Astrocyte of the spinal cord (primary cell): ENCODE measurements at regions not wholly inside any gene's neighbourhood (a gene's known extent, or its start where the extent isn't known, plus 50 kb on each side); places are given as distances from the start of the nearest gene placed in this dataset.
"Not testable (repeated sequence)": the region's sequence is repeated elsewhere in the genome, so short reads cannot be mapped to it uniquely, and the experiment has no call there.

ENCODE experiments used
- DNase-seq: peaks from one replicate; pipeline ENCODE4 v3.0.0; 2011; ENCODE audit warnings: low read depth, low spot score
- H3K4me3 ChIP-seq: 2 replicates; pipeline ENCODE4 v1.5.1; 2011; ENCODE audit warnings: low read depth, mild to moderate bottlenecking, low read length, moderate library complexity
- CTCF ChIP-seq: IDR thresholded peaks from 2 replicates; pipeline ENCODE4 v1.5.1; 2012; ENCODE audit warnings: low read depth, mild to moderate bottlenecking, low read length, inconsistent platforms
- in situ Hi-C: cut with HindIII; loops from 2 replicates; pipeline ENCODE4 v1.10.0; 2017; ENCODE audit warnings: low sequenced_read_pairs

GRCh38 chr14:86086962-86087361 is 557.0 kb downstream of the FLRT2 start:
- in situ Hi-C loops, result no loop called here
- no peak overlapping the region for H3K4me3 ChIP-seq
- no peak for DNase-seq
- TF ChIP-seq CTCF, result no peak

DNA sequence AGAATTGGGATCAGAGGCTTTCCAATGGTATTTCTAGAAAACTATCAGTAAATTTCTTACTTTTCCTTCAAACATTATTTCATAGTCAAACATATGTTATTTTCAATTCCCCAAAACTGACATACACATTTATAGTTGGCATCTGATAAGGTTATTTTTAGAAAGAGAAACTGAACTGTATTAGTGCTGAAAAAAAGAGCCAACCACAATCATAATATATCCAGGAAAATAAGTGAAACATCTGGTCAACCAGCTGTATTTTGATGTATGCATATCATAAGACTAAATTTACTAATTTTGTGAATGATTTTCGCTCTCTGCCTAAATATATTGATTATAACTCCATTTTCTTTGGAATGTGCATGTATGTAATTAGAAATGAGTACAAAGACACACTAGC is 554.2 kb downstream of the FLRT2 start:
- DNase-seq, result no peak
- H3K4me3 ChIP-seq, result no peak overlapping the region
- no peak for TF ChIP-seq CTCF
- in situ Hi-C loops, result no loop called here

DNA sequence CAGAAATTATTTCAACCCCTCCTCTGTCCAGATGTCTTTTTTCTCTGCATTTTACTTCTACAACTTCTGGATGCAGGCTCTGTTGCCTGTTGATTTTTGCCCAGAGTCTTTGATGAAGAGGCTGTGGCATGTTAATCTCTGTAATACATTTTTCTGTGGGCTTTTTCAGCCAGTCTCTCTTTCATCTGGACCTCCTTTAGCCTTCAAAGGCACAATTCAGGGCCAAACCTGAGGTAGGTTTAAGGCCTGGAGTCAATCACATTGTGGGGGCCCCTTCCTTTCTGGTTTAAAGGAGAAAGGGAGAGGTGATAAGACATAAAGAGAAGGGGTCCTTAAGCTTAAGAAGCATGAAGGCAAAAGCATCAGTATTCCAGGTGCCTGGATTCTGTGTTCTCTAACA is 553.7 kb downstream of the FLRT2 start:
- in situ Hi-C loops, result no loop called here
- no peak overlapping the region for H3K4me3 ChIP-seq
- no peak for DNase-seq
- no peak for TF ChIP-seq CTCF

GRCh38 chr14:86072116-86072894 is 542.4 kb downstream of the FLRT2 start:
- in situ Hi-C loops, result no loop called here
- H3K4me3 ChIP-seq, result no peak overlapping the region
- no peak for TF ChIP-seq CTCF
- DNase-seq, result no peak

DNA sequence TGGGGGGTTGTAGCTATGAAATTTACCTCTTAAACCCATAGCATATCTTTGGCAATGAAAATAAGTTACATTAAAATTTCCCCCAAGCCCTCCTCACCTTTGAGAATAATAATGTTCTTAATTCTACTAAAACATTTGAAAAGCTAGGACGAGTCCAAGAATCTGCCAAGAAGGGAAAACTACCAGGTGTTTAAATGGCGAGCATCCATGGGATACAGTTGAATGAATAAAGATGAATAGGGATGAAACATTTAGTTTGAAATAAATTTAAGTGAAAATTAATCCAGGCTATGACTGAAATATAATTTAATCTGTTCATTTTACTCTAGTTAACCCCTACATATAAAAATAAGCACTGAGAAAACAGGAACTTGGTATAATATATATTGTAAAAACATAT is 536.7 kb downstream of the FLRT2 start:
- in situ Hi-C loops, result no loop called here
- no peak overlapping the region for H3K4me3 ChIP-seq
- no peak for DNase-seq
- TF ChIP-seq CTCF, result no peak

DNA sequence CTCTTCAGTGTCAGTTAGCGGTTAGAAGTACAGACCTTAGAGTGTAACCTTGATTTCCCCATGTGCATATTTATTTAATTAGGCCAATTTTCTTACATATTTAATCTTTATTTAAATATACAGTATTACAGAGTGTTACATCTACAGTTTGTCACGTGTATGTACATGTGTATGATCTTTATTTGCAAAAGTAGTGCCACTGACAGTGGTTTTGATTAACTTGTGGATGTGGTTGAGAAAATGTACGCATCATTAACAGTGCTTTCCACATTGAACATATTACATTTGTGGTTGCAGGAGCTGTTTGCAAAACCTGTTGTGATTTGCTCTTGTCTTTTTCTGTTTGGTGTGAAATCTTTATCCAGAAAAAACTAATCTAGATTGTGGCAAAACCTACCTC is 535.5 kb downstream of the FLRT2 start:
- in situ Hi-C loops, result no loop called here
- no peak for DNase-seq
- no peak for TF ChIP-seq CTCF
- no peak overlapping the region for H3K4me3 ChIP-seq

DNA sequence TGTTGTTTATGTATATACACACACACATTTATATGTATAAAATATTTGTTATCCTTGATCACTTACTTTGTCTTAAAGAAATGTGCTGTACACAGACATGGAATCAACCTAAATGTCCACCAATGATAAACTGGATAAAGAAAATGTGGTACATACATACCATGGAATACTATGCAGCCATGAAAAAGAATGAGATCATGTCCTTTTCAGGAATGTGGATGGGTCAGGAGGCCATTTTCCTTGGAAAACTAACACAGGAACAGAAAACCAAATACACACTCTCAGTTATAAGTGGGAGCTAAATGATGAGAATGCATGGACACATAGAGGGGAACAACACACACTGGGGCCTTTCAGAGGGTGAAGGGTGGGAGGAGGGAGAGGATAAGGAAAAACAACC is 534.7 kb downstream of the FLRT2 start:
- H3K4me3 ChIP-seq, in situ Hi-C loops, DNase-seq: not testable (repeated sequence)
